GM23338 (cell line): ENCODE measurements at regions not wholly inside any gene's neighbourhood (a gene's known extent, or its start where the extent isn't known, plus 50 kb on each side); places are given as distances from the start of the nearest gene placed in this dataset.

ENCODE experiments used
- CREB1 ChIP-seq: fragments of 250-450 bp; sonication (Bioruptor Pico); IDR thresholded peaks from 2 replicates; pipeline ENCODE4 v1.5.0; 2020; ENCODE audit warnings: low read depth, mild to moderate bottlenecking, moderate library complexity
- CTCF ChIP-seq, 2 experiments: fragments of 200-600 bp in 1 of 2; sonication (generic) in 1 of 2; conservative IDR thresholded peaks; 2 replicates each; pipeline versions ENCODE4 v1.5.1 to v1.6.1; 2016 to 2017; ENCODE audit warnings: antibody characterized with exemption in 2 of 2, low read depth in 2 of 2, mild to moderate bottlenecking in 2 of 2, moderate library complexity in 1 of 2
- EZH2 ChIP-seq: fragments of 200-600 bp; sonication (generic); IDR thresholded peaks from one replicate; pipeline ENCODE4 v1.8.0; 2017; ENCODE audit warnings: antibody characterized with exemption, mild to moderate bottlenecking, low read depth; ENCODE audit not compliant: unreplicated experiment
- EZH2phosphoT487 ChIP-seq: fragments of 200-600 bp; sonication (generic); IDR thresholded peaks from one replicate; pipeline ENCODE4 v1.8.1; 2018; ENCODE audit warnings: antibody characterized with exemption; ENCODE audit not compliant: unreplicated experiment
- POLR2AphosphoS5 ChIP-seq: IDR thresholded peaks from 2 replicates; pipeline ENCODE4 v1.6.1; 2016; ENCODE audit warnings: antibody characterized with exemption, low read depth

DNA sequence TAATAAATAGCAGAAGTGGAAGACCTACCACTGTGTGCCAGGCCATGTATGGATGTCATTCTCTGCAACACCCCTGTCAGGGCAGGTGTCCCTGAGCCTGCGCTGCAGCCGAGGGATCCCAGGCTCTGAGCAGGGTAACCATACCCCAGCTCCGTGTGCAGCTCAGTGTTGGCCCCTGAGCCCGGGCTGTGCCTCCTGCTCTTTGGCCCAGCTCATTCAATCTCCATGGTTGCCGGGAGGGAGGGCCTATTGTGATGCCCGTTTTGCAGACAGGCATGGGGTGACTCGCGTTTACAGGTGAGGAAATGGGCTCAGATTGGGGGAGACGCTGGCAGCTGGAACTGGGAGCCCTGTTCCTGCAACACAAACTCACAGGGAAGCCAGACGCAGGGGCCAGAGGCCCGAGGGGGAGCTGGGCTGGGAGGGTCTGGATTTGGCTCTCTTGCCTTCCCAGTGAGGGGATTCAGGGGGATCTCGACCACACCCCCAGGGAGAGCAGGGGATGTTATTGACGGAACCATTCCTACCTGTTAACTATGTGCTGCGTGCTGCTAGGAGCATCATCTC, 190.5 kb downstream of the IRF8 start:
- TF ChIP-seq CTCF (conservative IDR thresholded peaks at IDR 0.05; ENCODE audit: low read depth in 2 of 2): no peak
- no peak for TF ChIP-seq EZH2phosphoT487
- TF ChIP-seq POLR2AphosphoS5: no peak
- no peak for TF ChIP-seq EZH2
- TF ChIP-seq CREB1 (CRISPR knock-in tag): no peak
